ENCODE measurements at regions not wholly inside any gene's neighbourhood (a gene's known extent, or its start where the extent isn't known, plus 50 kb on each side); places are given as distances from the start of the nearest gene placed in this dataset.

- in situ Hi-C loops (cut with HindIII; ENCODE audit: low pct_unique_long_range_greater_than_20kb, low sequenced_read_pairs): no loop called here
- DNase-seq (ENCODE audit: low read depth): no peak
Observed at GRCh38 chr2:120984046-120984445, 248.4 kb downstream of the GLI2 start.

- in situ Hi-C loops (cut with HindIII; ENCODE audit: low pct_unique_long_range_greater_than_20kb, low sequenced_read_pairs): no loop called here
- DNase-seq (ENCODE audit: low read depth): no peak
Observed at GRCh38 chr2:120984452-120985173, 248.9 kb downstream of the GLI2 start.

GRCh38 chr2:120985174-120985996, 249.7 kb downstream of the GLI2 start:
- no peak for DNase-seq (ENCODE audit: low read depth)
- in situ Hi-C loops (cut with HindIII; ENCODE audit: low pct_unique_long_range_greater_than_20kb, low sequenced_read_pairs): no loop called here

- DNase-seq (ENCODE audit: low read depth): no peak
Observed at GRCh38 chr2:120985997-120986651, 250.5 kb downstream of the GLI2 start.

GRCh38 chr2:120986898-120987650, 251.4 kb downstream of the GLI2 start:
- no peak for DNase-seq (ENCODE audit: low read depth)
- in situ Hi-C loops (cut with HindIII; ENCODE audit: low pct_unique_long_range_greater_than_20kb, low sequenced_read_pairs): no loop called here

More at GRCh38 chr2:120985997-120986651, 250.5 kb downstream of the GLI2 start:
- in situ Hi-C loops (cut with HindIII; ENCODE audit: low pct_unique_long_range_greater_than_20kb, low sequenced_read_pairs): no loop called here

GRCh38 chr2:120988051-120988699, 252.5 kb downstream of the GLI2 start:
- in situ Hi-C loops (cut with HindIII; ENCODE audit: low pct_unique_long_range_greater_than_20kb, low sequenced_read_pairs): no loop called here
- DNase-seq (ENCODE audit: low read depth): no peak

- in situ Hi-C loops (cut with HindIII; ENCODE audit: low pct_unique_long_range_greater_than_20kb, low sequenced_read_pairs): no loop called here
- DNase-seq (ENCODE audit: low read depth): no peak
Observed at GRCh38 chr2:120988700-120989511, 253.2 kb downstream of the GLI2 start.

GRCh38 chr2:120989512-120990441, 254.1 kb downstream of the GLI2 start:
- DNase-seq (ENCODE audit: low read depth): no peak
- in situ Hi-C loops (cut with HindIII; ENCODE audit: low pct_unique_long_range_greater_than_20kb, low sequenced_read_pairs): no loop called here

GRCh38 chr2:120990451-120990871, 254.8 kb downstream of the GLI2 start:
- in situ Hi-C loops (cut with HindIII; ENCODE audit: low pct_unique_long_range_greater_than_20kb, low sequenced_read_pairs): no loop called here

GRCh38 chr2:120991441-120991840, 255.8 kb downstream of the GLI2 start:
- DNase-seq (ENCODE audit: low read depth): no peak
- in situ Hi-C loops (cut with HindIII; ENCODE audit: low pct_unique_long_range_greater_than_20kb, low sequenced_read_pairs): no loop called here

More at GRCh38 chr2:120990451-120990871, 254.8 kb downstream of the GLI2 start:
- DNase-seq (ENCODE audit: low read depth): no peak

- in situ Hi-C loops (cut with HindIII; ENCODE audit: low pct_unique_long_range_greater_than_20kb, low sequenced_read_pairs): no loop called here
- DNase-seq (ENCODE audit: low read depth): no peak
Observed at GRCh38 chr2:120992791-120993555, 257.3 kb downstream of the GLI2 start.

- in situ Hi-C loops (cut with HindIII; ENCODE audit: low pct_unique_long_range_greater_than_20kb, low sequenced_read_pairs): no loop called here
- DNase-seq (ENCODE audit: low read depth): no peak
Observed at GRCh38 chr2:120993661-120994060, 258.0 kb downstream of the GLI2 start.

GRCh38 chr2:120994301-120994995, 258.8 kb downstream of the GLI2 start:
- in situ Hi-C loops (cut with HindIII; ENCODE audit: low pct_unique_long_range_greater_than_20kb, low sequenced_read_pairs): no loop called here

GRCh38 chr2:120995152-120995551, 259.5 kb downstream of the GLI2 start:
- DNase-seq (ENCODE audit: low read depth): no peak

More at GRCh38 chr2:120994301-120994995, 258.8 kb downstream of the GLI2 start:
- no peak for DNase-seq (ENCODE audit: low read depth)

GRCh38 chr2:120995656-120996190, 260.1 kb downstream of the GLI2 start:
- DNase-seq (ENCODE audit: low read depth): no peak
- in situ Hi-C loops (cut with HindIII; ENCODE audit: low pct_unique_long_range_greater_than_20kb, low sequenced_read_pairs): no loop called here

More at GRCh38 chr2:120995152-120995551, 259.5 kb downstream of the GLI2 start:
- in situ Hi-C loops (cut with HindIII; ENCODE audit: low pct_unique_long_range_greater_than_20kb, low sequenced_read_pairs): no loop called here
